LNCAP (cell line): ENCODE measurements at regions not wholly inside any gene's neighbourhood (a gene's known extent, or its start where the extent isn't known, plus 50 kb on each side); places are given as distances from the start of the nearest gene placed in this dataset.

Experiments used
- TF ChIP-seq, protein P1 (sequence below): fragments of 450-650 bp; IDR thresholded peaks from 2 replicates; pipeline ENCODE4 v1.5.1; 2017; ENCODE audit warnings: mild to moderate bottlenecking

GRCh38 chr18:8469544-8470130 lies 139.6 kb upstream of the RAB12 start:
- TF ChIP-seq, protein P1, sequence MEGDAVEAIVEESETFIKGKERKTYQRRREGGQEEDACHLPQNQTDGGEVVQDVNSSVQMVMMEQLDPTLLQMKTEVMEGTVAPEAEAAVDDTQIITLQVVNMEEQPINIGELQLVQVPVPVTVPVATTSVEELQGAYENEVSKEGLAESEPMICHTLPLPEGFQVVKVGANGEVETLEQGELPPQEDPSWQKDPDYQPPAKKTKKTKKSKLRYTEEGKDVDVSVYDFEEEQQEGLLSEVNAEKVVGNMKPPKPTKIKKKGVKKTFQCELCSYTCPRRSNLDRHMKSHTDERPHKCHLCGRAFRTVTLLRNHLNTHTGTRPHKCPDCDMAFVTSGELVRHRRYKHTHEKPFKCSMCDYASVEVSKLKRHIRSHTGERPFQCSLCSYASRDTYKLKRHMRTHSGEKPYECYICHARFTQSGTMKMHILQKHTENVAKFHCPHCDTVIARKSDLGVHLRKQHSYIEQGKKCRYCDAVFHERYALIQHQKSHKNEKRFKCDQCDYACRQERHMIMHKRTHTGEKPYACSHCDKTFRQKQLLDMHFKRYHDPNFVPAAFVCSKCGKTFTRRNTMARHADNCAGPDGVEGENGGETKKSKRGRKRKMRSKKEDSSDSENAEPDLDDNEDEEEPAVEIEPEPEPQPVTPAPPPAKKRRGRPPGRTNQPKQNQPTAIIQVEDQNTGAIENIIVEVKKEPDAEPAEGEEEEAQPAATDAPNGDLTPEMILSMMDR: no peak

GRCh38 chr18:8471372-8471771 lies 137.9 kb upstream of the RAB12 start:
- TF ChIP-seq, protein P1: no peak

- TF ChIP-seq, protein P1: no peak
These were observed 134.6 kb upstream of the RAB12 start for GRCh38 chr18:8474661-8475060.

DNA sequence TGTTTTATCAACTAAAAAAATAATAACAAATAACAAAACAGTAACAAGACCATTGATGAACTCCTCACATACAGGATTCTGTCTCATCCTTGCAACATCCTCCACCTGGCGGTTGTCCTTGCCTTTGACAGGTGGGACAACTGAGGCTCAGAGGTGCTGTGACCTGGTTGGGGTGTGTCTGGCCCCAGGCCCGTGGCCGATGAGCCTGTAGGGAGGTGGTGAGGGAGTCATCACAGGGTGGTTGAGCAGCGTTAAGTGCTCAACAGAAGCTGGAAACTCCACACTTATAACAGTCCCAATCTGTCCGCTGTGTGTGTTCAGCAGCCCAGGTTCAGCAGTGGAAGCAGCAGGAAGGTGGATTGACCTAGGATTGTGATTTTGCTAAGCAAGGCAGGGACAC lies 131.6 kb upstream of the RAB12 start:
- TF ChIP-seq, protein P1: no peak

DNA sequence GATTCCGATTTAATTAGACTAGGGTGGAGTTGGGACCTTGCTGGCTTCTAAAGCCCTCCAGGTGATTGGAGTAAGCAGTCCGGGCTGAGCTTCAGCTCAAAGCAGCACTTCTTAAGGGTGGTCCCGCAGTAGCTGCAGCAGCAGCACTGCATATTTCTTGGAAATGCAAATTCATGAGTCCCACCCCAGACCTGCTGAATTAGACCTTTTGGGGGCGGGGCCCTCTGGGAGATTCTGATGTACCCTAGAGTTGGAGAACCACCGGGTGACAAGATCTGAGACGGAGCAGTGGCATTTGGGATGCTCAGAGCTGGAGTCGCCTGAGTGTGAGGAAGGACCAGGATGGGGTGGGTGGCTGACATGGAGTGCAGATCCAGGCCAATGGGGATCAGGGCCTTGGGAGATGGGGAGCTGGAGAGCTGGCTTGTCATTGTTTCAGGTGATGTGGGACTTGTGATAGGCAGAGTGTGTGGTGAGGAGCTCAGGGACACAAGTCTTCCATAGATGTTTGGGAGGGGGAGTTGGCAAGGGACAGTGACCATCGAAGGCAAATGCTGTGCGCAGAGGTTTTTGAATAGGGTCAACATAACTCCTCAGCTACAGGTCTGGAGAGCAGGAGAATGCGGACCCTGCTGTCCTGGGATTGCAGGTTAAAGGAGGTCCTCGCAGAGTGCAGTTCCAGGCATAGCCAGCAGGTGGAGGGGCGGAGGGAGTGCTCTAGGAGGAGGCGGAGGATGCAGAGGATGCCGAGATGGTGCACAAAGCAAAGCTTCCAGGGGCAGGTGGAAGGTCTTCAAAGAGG lies 130.9 kb upstream of the RAB12 start:
- TF ChIP-seq, protein P1: peak; percentile 88

DNA sequence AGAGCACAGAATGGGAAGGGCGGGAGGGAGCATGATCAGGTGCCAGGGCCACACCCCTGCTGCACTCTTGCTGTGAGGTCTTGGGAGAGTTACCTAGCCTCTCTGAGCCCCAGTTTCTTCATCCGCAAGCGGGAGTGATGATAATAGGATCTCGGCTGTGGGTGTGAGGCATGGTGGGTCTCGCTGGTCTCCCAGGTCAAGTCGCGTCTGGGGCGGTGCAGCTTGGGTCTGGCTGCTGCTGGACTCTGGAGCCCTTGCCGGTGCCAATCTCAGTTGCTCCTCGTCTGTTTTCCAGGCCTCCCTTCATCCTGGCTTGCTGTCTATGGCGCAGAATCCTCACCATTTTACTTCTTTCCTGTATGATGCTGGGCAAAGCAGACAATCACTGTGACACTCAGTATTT lies 130.3 kb upstream of the RAB12 start:
- TF ChIP-seq, protein P1: no peak

GRCh38 chr18:8479789-8480188 lies 129.4 kb upstream of the RAB12 start:
- TF ChIP-seq, protein P1: no peak
